DMS53 treated with DMSO at 0.1 percent for 48 hours (cell line): ENCODE measurements at regions not wholly inside any gene's neighbourhood (a gene's known extent, or its start where the extent isn't known, plus 50 kb on each side); places are given as distances from the start of the nearest gene placed in this dataset.
"Not testable (repeated sequence)": the region's sequence is repeated elsewhere in the genome, so short reads cannot be mapped to it uniquely, and the experiment has no call there.

Experiments
- DNase-seq: peaks from one replicate; lab custom pipeline; 2025; ENCODE audit not compliant: unreplicated experiment; lab: John Stamatoyannopoulos, UW

GRCh38 chr3:96319166-96319565 lies 495.2 kb upstream of the EPHA6 start:
- DNase-seq = no peak

DNA sequence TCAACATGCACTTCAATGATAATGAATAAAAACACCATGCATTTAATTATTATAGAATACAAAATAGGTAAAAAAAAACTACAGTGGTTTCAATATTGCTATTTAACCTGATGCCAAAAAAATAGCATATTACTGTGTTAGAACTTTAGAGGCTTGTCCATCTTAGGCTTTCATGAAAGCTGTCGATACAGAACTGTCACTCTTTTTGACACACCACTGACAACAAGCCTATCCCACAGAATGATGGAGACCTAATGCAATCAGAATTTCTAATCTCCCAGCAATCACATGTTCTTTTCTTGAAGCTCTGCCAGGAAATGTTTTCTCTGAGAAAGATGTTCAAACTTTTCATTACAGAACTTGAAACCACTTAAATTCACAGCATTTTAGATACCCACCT lies 490.3 kb upstream of the EPHA6 start:
- no peak for DNase-seq

DNA sequence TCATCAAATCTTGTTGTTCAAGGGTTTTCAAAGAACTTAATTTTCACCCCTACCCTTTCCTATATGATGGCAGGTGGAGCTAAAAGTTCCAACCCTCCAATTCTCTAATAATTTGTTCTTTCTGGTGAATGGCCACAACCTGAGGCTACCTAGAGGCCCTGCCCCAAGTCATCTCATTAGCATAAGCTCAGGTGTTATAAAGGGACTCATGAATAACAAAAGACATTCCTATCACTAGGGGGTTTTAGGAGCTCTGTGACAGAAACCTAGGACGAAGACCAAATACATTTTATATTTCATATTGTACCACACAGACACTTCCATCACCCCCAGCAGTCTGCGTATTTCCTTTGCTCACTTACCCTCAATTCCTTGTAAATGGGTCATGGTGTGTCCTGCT lies 483.6 kb upstream of the EPHA6 start:
- DNase-seq = no peak

- peak; percentile 13 for DNase-seq
These were observed 483.1 kb upstream of the EPHA6 start for GRCh38 chr3:96331341-96331740.

- DNase-seq = no peak
These were observed 479.6 kb upstream of the EPHA6 start for GRCh38 chr3:96334779-96335178.

GRCh38 chr3:96347289-96347688 lies 467.1 kb upstream of the EPHA6 start:
- DNase-seq = no peak

DNA sequence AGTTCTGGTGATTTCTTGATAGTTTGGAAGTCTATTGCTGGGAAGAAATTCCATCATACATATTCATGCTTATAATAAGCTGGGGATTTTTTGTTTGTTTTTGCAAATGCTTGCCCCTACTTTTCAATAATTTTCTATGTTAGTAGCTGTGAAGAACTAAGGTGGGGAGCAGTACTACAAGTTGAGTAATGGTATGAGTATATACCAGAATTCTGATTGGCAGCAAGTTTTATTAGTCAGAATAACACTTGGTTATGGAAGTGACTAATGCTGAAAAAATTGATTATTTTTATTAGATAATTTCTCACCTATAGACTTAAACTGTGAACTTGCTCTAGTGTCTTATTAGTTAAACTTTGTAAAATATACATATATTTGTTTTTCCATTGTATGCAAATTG lies 462.8 kb upstream of the EPHA6 start:
- not testable (repeated sequence) for DNase-seq

DNA sequence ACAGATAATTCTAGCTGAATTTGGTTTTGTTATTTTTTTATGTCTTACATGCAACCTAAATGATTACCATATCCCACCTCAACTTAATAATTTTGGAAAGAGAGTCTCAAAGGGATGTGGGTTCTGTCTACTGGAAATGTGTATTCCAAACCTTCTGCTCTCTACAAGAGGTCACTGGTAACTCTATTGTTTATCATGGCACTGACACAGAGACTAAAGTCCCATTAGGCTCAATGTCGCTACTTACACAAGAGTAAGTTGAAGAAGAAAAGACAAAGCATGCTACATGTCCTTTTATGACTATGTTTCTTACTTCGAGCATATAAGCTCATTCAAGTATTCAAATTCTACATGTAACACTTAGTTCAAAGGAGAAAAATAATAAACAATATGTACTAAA lies 460.3 kb upstream of the EPHA6 start:
- DNase-seq = no peak

GRCh38 chr3:96354742-96355141 lies 459.7 kb upstream of the EPHA6 start:
- no peak for DNase-seq

- no peak for DNase-seq
These were observed 453.2 kb upstream of the EPHA6 start for GRCh38 chr3:96361241-96361640.

GRCh38 chr3:96370637-96371036 lies 443.8 kb upstream of the EPHA6 start:
- no peak for DNase-seq

- DNase-seq = no peak
These were observed 404.2 kb upstream of the EPHA6 start for GRCh38 chr3:96410006-96410730.

GRCh38 chr3:96416549-96417255 lies 397.7 kb upstream of the EPHA6 start:
- no peak for DNase-seq

- no peak for DNase-seq
These were observed 386.3 kb upstream of the EPHA6 start for GRCh38 chr3:96428097-96428496.

GRCh38 chr3:96430079-96430478 lies 384.3 kb upstream of the EPHA6 start:
- no peak for DNase-seq

DNA sequence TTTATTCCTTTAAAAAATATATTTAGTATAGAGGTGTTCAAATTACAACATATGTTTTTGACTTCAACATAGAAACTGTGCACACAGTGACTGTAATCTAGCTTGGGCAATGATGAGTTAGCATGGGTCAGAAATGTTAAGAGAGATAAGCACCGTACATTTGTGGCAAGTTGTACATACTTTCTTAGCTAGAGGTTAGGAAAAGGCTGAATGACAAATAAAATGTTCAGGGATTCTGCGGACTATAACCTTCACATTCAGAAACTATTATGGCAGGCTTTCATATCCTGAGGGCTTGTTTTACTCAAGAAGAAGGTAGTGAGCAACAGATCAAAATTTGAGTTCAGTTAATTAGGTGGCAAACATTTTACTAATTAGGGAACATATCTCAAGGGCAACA lies 379.7 kb upstream of the EPHA6 start:
- no peak for DNase-seq

GRCh38 chr3:96449346-96449745 lies 365.0 kb upstream of the EPHA6 start:
- no peak for DNase-seq

- peak; percentile 69 for DNase-seq
These were observed 364.6 kb upstream of the EPHA6 start for GRCh38 chr3:96449803-96450202.

GRCh38 chr3:96450699-96451098 lies 363.7 kb upstream of the EPHA6 start:
- DNase-seq = no peak

DNA sequence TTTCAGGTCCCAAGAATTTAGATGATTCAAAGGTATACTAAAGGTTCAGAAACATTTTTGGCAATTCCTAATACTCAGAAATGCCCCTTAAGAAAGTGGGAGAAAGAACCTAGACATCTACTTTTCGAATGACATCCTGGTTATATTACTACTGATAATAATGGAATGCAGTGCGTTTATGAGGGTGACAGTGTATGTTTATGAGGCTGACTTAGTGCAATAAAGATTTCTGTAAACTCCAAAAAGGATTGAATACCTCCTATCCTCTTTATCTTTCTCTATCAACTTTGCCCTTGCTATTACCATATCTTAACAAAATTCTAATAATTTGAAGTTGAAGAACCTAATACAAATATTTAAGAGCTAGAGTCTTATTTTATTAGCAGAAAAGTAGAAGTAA lies 348.9 kb upstream of the EPHA6 start:
- DNase-seq = no peak

GRCh38 chr3:96466441-96466840 lies 348.0 kb upstream of the EPHA6 start:
- no peak for DNase-seq

DNA sequence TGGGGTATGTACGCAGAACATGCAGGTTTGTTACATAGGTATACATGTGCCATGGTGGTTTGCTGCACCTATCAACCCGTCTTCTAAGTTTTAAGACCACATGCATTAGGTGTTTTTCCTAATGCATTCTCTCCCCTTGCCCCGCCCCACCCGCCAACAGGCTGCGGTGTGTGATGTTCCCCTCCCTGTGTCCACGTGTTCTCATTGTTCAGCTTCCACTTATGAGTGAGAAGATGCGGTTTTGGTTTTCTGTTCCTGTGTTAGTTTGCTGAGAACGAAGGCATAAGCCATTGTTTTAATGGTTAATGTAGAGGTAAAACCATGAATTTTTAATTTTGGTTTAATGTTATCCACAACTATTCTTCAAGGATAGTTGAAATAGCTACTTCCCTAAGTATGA lies 346.8 kb upstream of the EPHA6 start:
- no peak for DNase-seq

DNA sequence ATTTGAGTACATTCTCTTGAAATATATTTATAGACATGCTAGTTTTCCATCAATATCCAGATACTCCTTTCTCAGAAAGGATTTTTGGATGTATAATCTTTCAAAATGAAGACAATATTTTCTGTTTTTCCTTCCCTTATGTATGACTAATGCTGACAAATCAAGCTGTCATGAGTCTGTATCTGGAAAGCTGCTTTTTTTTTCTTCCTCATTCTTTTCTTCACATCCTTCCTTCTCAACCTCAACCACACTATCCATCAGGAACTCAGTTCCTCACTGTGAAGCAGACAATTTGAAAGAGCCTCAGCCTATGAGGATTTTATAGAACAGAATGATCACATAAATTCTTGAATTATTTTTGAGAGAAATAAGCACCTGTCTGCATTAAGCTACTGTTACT lies 335.9 kb upstream of the EPHA6 start:
- DNase-seq = no peak
